D721Med (cell line): ENCODE measurements at regions not wholly inside any gene's neighbourhood (a gene's known extent, or its start where the extent isn't known, plus 50 kb on each side); places are given as distances from the start of the nearest gene placed in this dataset.

Experiments
- DNase-seq: peaks from one replicate; pipeline ENCODE4 v3.0.0; 2011; ENCODE audit warnings: low spot score; ENCODE audit not compliant: insufficient read length
- FAIRE-seq: peaks from 2 replicates; lab custom pipeline; 2011; peaks lifted over from hg19 to GRCh38; lab: Jason Lieb, UNC
- CTCF ChIP-seq: IDR thresholded peaks from 2 replicates; pipeline ENCODE4 v1.5.1; 2012; ENCODE audit warnings: mild to moderate bottlenecking, control low read depth; ENCODE audit not compliant: insufficient read depth; ENCODE audit errors: missing control alignments

- FAIRE-seq, result no peak
- TF ChIP-seq CTCF, result no peak
- DNase-seq, result no peak
Measured at GRCh38 chr5:74334762-74335384, 305.7 kb downstream of the ENC1 start.

GRCh38 chr5:74334062-74334761, 306.3 kb downstream of the ENC1 start:
- FAIRE-seq (no peak), DNase-seq (no peak)
- no peak for TF ChIP-seq CTCF

- no peak for TF ChIP-seq CTCF
- FAIRE-seq (no peak), DNase-seq (no peak)
Measured at GRCh38 chr5:74333430-74333829, 307.1 kb downstream of the ENC1 start.

- no peak for DNase-seq
- FAIRE-seq, result no peak
- TF ChIP-seq CTCF, result no peak
Measured at GRCh38 chr5:74332682-74333081, 307.8 kb downstream of the ENC1 start.

- DNase-seq (no peak), FAIRE-seq (no peak)
- no peak for TF ChIP-seq CTCF
Measured at GRCh38 chr5:74332006-74332405, 308.5 kb downstream of the ENC1 start.

- FAIRE-seq, result no peak
- no peak for DNase-seq
- TF ChIP-seq CTCF, result no peak
Measured at GRCh38 chr5:74328221-74328630, 312.3 kb downstream of the ENC1 start.

- FAIRE-seq, result no peak
- no peak for DNase-seq
- TF ChIP-seq CTCF, result no peak
Measured at GRCh38 chr5:74327339-74327685, 313.2 kb downstream of the ENC1 start.
